ENCODE measurements at regions not wholly inside any gene's neighbourhood (a gene's known extent, or its start where the extent isn't known, plus 50 kb on each side); places are given as distances from the start of the nearest gene placed in this dataset.

- TF ChIP-seq CTCF (IDR thresholded peaks at IDR 0.05) = no peak
- TF ChIP-seq POLR2A (IDR thresholded peaks at IDR 0.05) = no peak
Measured at GRCh38 chr3:6035626-6036025, 825.3 kb upstream of the GRM7 start.

All from Peyer's patch (tissue), 4 donors.